Neural cell (in vitro differentiated cells): ENCODE measurements at regions not wholly inside any gene's neighbourhood (a gene's known extent, or its start where the extent isn't known, plus 50 kb on each side); places are given as distances from the start of the nearest gene placed in this dataset.

ENCODE experiments used
- POLR2AphosphoS5 ChIP-seq: IDR thresholded peaks from 2 replicates; pipeline ENCODE4 v1.6.1; 2012
- TF ChIP-seq, protein P1 (sequence below): fragments of 450-650 bp; IDR thresholded peaks from 2 replicates; pipeline ENCODE4 v1.5.1; 2014; ENCODE audit warnings: antibody characterized with exemption, mild to moderate bottlenecking, moderate library complexity; ENCODE audit not compliant: poor library complexity, severe bottlenecking

- TF ChIP-seq, protein P1, sequence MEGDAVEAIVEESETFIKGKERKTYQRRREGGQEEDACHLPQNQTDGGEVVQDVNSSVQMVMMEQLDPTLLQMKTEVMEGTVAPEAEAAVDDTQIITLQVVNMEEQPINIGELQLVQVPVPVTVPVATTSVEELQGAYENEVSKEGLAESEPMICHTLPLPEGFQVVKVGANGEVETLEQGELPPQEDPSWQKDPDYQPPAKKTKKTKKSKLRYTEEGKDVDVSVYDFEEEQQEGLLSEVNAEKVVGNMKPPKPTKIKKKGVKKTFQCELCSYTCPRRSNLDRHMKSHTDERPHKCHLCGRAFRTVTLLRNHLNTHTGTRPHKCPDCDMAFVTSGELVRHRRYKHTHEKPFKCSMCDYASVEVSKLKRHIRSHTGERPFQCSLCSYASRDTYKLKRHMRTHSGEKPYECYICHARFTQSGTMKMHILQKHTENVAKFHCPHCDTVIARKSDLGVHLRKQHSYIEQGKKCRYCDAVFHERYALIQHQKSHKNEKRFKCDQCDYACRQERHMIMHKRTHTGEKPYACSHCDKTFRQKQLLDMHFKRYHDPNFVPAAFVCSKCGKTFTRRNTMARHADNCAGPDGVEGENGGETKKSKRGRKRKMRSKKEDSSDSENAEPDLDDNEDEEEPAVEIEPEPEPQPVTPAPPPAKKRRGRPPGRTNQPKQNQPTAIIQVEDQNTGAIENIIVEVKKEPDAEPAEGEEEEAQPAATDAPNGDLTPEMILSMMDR = no peak
- TF ChIP-seq POLR2AphosphoS5 = no peak
Observed at GRCh38 chr17:77356109-77356689, 215.4 kb downstream of the SEC14L1 start.
